Testis (tissue), 2 donors: ENCODE measurements at regions not wholly inside any gene's neighbourhood (a gene's known extent, or its start where the extent isn't known, plus 50 kb on each side); places are given as distances from the start of the nearest gene placed in this dataset.

Experiments used
- DNase-seq: peaks from one replicate; pipeline ENCODE4 v3.0.0-alpha.2; 2019
- H3K27ac ChIP-seq, 2 donors: fragments of 200-600 bp; sonication (generic); one replicate each; pipeline ENCODE4 v1.5.1; 2019
- H3K27me3 ChIP-seq: fragments of 200-600 bp; sonication (generic); one replicate; pipeline ENCODE4 v1.5.1; 2019
- H3K36me3 ChIP-seq: fragments of 200-600 bp; sonication (generic); one replicate; pipeline ENCODE4 v1.5.1; 2017; ENCODE audit warnings: low read depth; ENCODE audit errors: missing control alignments
- H3K4me1 ChIP-seq: fragments of 200-600 bp; sonication (generic); one replicate; pipeline ENCODE4 v1.5.1; 2019
- H3K4me3 ChIP-seq, 2 donors: fragments of 200-600 bp; sonication (generic); one replicate each; pipeline ENCODE4 v1.5.1; 2017 to 2019
- H3K9me3 ChIP-seq: fragments of 200-600 bp; sonication (generic); one replicate; pipeline ENCODE4 v1.5.1; 2017
- CTCF ChIP-seq, 3 experiments: fragments of 450-650 bp in 2 of 3; fragments of 200-600 bp in 1 of 3; sonication (generic) in 1 of 3; IDR thresholded peaks; one replicate each; pipeline ENCODE4 v1.5.1; 2016 to 2019; ENCODE audit warnings: antibody characterized with exemption in 3 of 3, mild to moderate bottlenecking in 2 of 3, moderate library complexity in 1 of 3
- POLR2A ChIP-seq: fragments of 450-650 bp; IDR thresholded peaks from one replicate; pipeline ENCODE4 v1.6.1; 2017; ENCODE audit warnings: antibody characterized with exemption, mild to moderate bottlenecking, moderate library complexity
- WGBS, 2 donors: methylation state at CpG; one replicate each; pipeline ENCODE4 v1.1.5; 2018; 5-methylcytosine and 5-hydroxymethylcytosine counted together
- intact Hi-C: fragments of 100-400 bp; cut with DNase I; formaldehyde crosslinking; loops from one replicate; pipeline ENCODE4 v1.15.1; 2023; ENCODE audit warnings: low total_unique reads

DNA sequence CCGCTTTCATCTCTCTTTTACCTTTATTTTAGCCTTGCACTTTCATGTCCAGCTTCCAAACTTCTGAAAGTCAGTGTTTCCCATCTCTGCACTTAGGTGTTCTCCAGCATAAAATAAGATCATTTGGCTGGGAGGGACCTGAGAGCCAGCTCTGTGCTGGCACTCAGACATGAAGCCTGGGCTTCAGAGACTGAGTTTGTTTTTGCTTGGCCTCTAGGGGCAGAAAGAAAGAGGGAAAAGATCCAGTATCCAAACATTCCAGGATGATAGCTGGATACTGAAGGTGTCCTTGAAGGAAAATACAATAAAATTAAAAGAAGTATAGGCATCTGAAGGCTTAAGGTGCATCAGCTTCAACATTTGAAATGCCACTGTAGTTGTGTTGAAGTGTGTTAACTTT, 202.4 kb upstream of the ZIC3 start:
- Histone ChIP-seq H3K4me3 (no peak overlapping the region), H3K27ac (no peak overlapping the region), H3K36me3 (no peaks in the 10 kb centered on the region), H3K4me1 (no peaks in the 10 kb centered on the region), H3K27me3 (no peaks in the 10 kb centered on the region), H3K9me3 (no peaks in the 10 kb centered on the region)
- DNase-seq = no peak
- WGBS, 2 donors = 89 to 92% methylated on average over 1 of the region's 1 CpG
- intact Hi-C loops = no loop called here
- TF ChIP-seq POLR2A = no peak
- TF ChIP-seq CTCF (IDR thresholded peaks at IDR 0.05) = no peak

DNA sequence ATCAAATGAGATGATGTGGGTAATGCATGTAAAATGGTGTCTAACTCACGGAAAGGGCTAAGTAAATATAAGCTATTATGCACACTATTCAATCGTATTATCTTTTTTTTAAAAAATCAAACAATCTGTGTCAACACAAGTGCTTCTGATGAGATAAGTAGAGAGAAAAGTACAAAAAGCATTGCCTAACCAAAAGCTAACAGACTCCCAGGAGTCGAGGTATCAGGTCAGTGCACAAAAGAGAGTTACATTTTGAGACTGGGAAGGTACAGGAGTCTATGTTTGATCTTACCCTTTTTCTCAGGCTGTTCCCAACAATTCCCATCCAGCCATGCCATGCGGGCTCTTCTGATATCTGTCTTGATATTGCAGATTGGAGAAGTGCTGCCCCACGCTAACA, 203.3 kb upstream of the ZIC3 start:
- no peaks in the 10 kb centered on the region for H3K36me3 ChIP-seq
- DNase-seq = no peak
- no peak overlapping the region for H3K4me3 ChIP-seq
- H3K4me1 ChIP-seq = no peaks in the 10 kb centered on the region
- TF ChIP-seq POLR2A = no peak
- no peaks in the 10 kb centered on the region for H3K27me3 ChIP-seq
- H3K27ac ChIP-seq = no peak overlapping the region
- H3K9me3 ChIP-seq = no peaks in the 10 kb centered on the region
- intact Hi-C loops = no loop called here
- WGBS, 2 donors = 89 to 96% methylated on average over 5 of the region's 5 CpGs

DNA sequence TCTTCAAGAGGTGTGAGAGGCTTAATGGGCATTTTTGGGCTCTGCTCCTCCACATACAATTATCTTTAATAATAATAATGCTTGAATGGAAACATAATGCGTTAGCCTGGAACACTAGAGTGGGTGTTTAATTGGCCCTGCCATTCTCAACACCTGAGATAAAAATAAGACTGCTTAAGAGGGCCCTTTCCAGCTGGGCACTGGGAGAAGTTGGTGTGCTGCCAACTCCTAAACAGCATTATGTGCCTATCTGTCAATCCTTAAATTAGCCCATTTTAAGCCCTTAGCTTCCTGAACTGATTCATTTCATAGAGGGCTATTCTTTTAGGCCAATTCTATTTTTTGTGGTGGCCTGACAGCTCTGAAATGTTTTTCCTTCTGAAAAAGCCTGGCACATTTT, 211.1 kb upstream of the ZIC3 start:
- intact Hi-C loops = no loop called here
- Histone ChIP-seq H3K4me3 (no peak overlapping the region), H3K27me3 (no peaks in the 10 kb centered on the region), H3K36me3 (no peaks in the 10 kb centered on the region), H3K27ac (no peak overlapping the region), H3K9me3 (no peaks in the 10 kb centered on the region), H3K4me1 (no peaks in the 10 kb centered on the region)
- 82 to 100% methylated on average over 1 of the region's 1 CpG for WGBS, 2 donors
- no peak for DNase-seq
- TF ChIP-seq CTCF (IDR thresholded peaks at IDR 0.05) (no peak), POLR2A (no peak)

DNA sequence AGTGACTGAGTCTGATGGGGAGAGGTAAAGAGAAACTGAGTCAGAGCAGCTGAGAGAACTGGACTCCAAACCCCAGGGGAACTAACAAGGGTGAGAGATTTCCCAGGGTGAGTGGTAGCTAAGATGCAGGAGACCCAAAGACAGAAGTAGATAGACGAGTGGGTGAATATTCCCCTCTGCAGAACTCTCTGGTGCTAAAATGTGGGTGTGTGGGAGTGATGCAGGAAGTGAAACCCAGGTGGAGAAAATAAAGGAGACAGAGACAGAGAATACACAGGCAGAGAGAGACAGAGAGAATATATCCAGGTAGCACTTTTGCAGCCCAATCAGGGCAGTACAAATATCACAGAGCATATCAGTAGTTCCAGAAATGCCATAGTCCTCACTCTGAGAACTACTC, 212.5 kb upstream of the ZIC3 start:
- WGBS, 2 donors = 70% methylated on average over 1 of the region's 1 CpG; no CpG with 5 or more reads in 1 of the 2 donors
- no peak for DNase-seq
- TF ChIP-seq CTCF (IDR thresholded peaks at IDR 0.05) = no peak
- Histone ChIP-seq H3K27me3 (no peaks in the 10 kb centered on the region), H3K9me3 (no peaks in the 10 kb centered on the region), H3K4me1 (no peaks in the 10 kb centered on the region), H3K4me3 (no peak overlapping the region), H3K27ac (no peak overlapping the region), H3K36me3 (no peaks in the 10 kb centered on the region)
- intact Hi-C loops = no loop called here

- H3K4me1 ChIP-seq = no peaks in the 10 kb centered on the region
- intact Hi-C loops = no loop called here
- H3K9me3 ChIP-seq = no peaks in the 10 kb centered on the region
- H3K27ac ChIP-seq = no peak overlapping the region
- no peaks in the 10 kb centered on the region for H3K36me3 ChIP-seq
- no peak for DNase-seq
- H3K4me3 ChIP-seq = no peak overlapping the region
- TF ChIP-seq POLR2A = no peak
- no peak for TF ChIP-seq CTCF (IDR thresholded peaks at IDR 0.05)
- no peaks in the 10 kb centered on the region for H3K27me3 ChIP-seq
These were observed 213.7 kb upstream of the ZIC3 start for GRCh38 chrX:137352101-137352660.
